Chondrocyte (in vitro differentiated cells): ENCODE measurements at regions not wholly inside any gene's neighbourhood (a gene's known extent, or its start where the extent isn't known, plus 50 kb on each side); places are given as distances from the start of the nearest gene placed in this dataset.

ENCODE experiments used
- DNase-seq: peaks from one replicate; pipeline ENCODE4 v3.0.0; 2021; ENCODE audit warnings: mixed read lengths, low spot score
- H3K27ac Mint-ChIP-seq: one replicate; pipeline ENCODE4 v1.8.0; 2021; ENCODE audit warnings: mild to moderate bottlenecking, moderate library complexity, mixed read lengths; ENCODE audit not compliant: unreplicated experiment
- H3K27me3 Mint-ChIP-seq: 2 replicates; pipeline ENCODE4 v1.8.0; 2021; ENCODE audit warnings: low read depth, mixed read lengths
- H3K36me3 Mint-ChIP-seq: 2 replicates; pipeline ENCODE4 v1.8.0; 2021; ENCODE audit warnings: low read depth, mixed read lengths
- H3K4me1 Mint-ChIP-seq: 2 replicates; pipeline ENCODE4 v1.8.0; 2021; ENCODE audit warnings: low read depth, mild to moderate bottlenecking, mixed read lengths
- H3K4me3 Mint-ChIP-seq: one replicate; pipeline ENCODE4 v1.8.0; 2021; ENCODE audit warnings: mild to moderate bottlenecking, moderate library complexity, mixed read lengths; ENCODE audit not compliant: unreplicated experiment
- H3K9me3 Mint-ChIP-seq: 2 replicates; pipeline ENCODE4 v1.8.0; 2021; ENCODE audit warnings: low read depth, mixed read lengths
- TF ChIP-seq, protein P1 (sequence below): fragments of 200-600 bp; sonication (generic); IDR thresholded peaks from 2 replicates; pipeline ENCODE4 v1.5.0; 2021; ENCODE audit warnings: antibody characterized with exemption, mild to moderate bottlenecking, moderate library complexity

DNA sequence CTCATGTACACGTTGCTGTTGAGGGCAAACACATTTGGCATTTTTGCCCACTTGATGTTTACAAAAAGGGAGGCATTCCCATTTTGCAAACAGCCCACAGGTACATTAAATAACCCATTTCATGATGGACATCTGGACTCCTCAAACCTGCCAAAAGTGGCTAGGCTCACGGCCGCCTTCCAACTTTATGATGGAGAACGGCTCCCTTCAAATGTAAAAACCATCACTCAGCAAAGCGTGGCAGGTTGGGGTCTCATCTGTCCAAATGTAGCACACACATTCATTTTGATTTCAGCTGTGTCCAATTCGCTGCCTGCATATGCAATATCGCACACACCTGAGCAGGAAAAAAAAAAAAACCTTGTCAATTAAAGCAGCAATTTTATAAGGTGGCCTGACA, 417.8 kb downstream of the TMEM114 start:
- no peak for DNase-seq
- Mint-ChIP-seq H3K36me3 (no peaks in the 10 kb centered on the region), H3K4me1 (no peaks in the 10 kb centered on the region), H3K27ac (no peak overlapping the region), H3K27me3 (no peaks in the 10 kb centered on the region), H3K9me3 (peaks cover 15% of the 10 kb centered on the region), H3K4me3 (no peak overlapping the region)
- TF ChIP-seq, protein P1, sequence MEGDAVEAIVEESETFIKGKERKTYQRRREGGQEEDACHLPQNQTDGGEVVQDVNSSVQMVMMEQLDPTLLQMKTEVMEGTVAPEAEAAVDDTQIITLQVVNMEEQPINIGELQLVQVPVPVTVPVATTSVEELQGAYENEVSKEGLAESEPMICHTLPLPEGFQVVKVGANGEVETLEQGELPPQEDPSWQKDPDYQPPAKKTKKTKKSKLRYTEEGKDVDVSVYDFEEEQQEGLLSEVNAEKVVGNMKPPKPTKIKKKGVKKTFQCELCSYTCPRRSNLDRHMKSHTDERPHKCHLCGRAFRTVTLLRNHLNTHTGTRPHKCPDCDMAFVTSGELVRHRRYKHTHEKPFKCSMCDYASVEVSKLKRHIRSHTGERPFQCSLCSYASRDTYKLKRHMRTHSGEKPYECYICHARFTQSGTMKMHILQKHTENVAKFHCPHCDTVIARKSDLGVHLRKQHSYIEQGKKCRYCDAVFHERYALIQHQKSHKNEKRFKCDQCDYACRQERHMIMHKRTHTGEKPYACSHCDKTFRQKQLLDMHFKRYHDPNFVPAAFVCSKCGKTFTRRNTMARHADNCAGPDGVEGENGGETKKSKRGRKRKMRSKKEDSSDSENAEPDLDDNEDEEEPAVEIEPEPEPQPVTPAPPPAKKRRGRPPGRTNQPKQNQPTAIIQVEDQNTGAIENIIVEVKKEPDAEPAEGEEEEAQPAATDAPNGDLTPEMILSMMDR: no peak

DNA sequence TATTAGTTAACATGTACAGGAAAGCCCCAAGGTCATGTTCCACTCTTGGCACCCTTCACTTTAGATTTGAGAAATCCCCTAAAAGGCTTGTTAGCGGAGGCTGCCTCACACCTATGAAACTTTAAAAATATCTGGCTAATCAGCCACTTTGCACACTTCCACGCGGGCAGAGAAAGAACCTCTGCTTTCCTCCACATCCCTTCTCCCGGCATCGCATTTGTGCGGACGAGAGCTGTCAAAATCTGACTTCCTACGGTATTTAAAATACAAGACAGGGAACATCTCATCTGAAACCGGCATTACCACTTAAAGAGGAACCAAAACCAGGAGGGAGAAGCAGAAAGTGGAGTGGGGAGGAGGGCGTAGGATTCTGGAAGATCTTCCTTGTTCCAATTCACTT, 422.3 kb downstream of the TMEM114 start:
- H3K27me3 Mint-ChIP-seq: no peaks in the 10 kb centered on the region
- H3K4me3 Mint-ChIP-seq: no peak overlapping the region
- no peaks in the 10 kb centered on the region for H3K36me3 Mint-ChIP-seq
- TF ChIP-seq, protein P1: no peak
- H3K9me3 Mint-ChIP-seq: peaks cover 22% of the 10 kb centered on the region
- H3K27ac Mint-ChIP-seq: no peak overlapping the region
- DNase-seq: no peak
- H3K4me1 Mint-ChIP-seq: no peaks in the 10 kb centered on the region

DNA sequence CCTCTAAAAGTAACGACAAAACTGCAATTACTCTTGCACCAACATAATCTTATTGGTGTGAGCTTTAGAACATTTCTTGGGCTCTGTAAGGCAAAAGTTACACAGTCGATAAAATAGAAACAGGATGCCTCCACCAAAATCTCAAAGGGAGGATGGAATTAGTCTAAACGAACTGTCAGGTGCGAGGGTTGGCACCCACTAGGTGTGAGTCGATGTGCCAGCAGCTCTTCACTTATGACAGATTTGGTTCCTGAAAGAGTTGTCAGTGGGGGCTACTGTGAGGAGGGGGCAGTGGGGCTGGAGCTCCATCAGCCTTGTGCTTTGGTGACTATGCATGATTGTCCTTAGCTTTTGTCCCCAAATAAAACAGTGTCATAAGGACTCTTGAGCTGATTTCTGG, 422.9 kb downstream of the TMEM114 start:
- DNase-seq: no peak
- TF ChIP-seq, protein P1: no peak
- Mint-ChIP-seq H3K27me3 (no peaks in the 10 kb centered on the region), H3K4me3 (no peak overlapping the region), H3K4me1 (no peaks in the 10 kb centered on the region), H3K9me3 (peaks cover 22% of the 10 kb centered on the region), H3K27ac (no peak overlapping the region), H3K36me3 (no peaks in the 10 kb centered on the region)

DNA sequence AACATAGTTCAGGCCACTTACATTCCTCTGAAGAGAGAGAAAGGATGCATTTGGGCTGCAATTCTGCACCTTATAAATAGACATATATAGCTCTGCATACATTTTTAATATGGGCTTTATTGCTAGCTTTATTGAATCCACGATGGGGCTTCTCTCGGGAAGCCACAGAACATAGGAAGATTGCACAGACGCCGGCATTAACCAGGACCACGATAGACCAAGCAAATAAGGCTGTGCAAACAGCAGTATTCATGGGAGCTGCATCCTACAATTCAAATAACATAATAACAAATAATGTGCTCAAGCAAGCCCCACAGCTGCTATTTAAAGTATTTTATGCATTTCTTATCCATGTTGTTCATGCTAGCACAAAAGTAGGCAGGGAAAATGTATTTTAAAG, 432.3 kb downstream of the TMEM114 start:
- TF ChIP-seq, protein P1: no peak
- H3K4me1 Mint-ChIP-seq: no peaks in the 10 kb centered on the region
- H3K36me3 Mint-ChIP-seq: peaks cover 2% of the 10 kb centered on the region
- no peak overlapping the region for H3K27ac Mint-ChIP-seq
- peaks cover 41% of the 10 kb centered on the region for H3K9me3 Mint-ChIP-seq
- no peak overlapping the region for H3K4me3 Mint-ChIP-seq
- no peaks in the 10 kb centered on the region for H3K27me3 Mint-ChIP-seq
- DNase-seq: no peak

DNA sequence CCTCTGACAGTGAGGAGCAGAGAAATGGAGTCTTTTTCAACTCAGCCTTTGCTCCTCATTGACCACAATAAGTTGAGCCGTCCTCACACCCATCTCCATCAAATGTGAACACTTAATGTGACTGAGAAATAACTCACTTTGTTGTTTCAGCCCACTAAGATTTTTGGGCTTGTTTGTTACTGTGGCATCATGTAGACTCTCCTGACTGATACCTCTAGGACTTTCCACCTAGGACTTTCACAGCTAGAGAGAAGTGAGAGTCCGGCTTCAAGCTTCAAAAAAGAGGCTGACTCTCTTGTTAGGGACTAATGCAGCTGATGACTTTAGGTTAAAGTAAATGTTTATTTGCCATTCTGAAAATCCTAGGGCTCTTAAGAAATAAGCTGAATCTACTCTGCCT, 435.0 kb downstream of the TMEM114 start:
- Mint-ChIP-seq H3K4me3 (no peak overlapping the region), H3K27me3 (no peaks in the 10 kb centered on the region), H3K27ac (no peak overlapping the region), H3K9me3 (peaks cover 30% of the 10 kb centered on the region), H3K36me3 (peaks cover 2% of the 10 kb centered on the region), H3K4me1 (no peaks in the 10 kb centered on the region)
- TF ChIP-seq, protein P1: no peak
- no peak for DNase-seq
